ENCODE measurements at regions not wholly inside any gene's neighbourhood (a gene's known extent, or its start where the extent isn't known, plus 50 kb on each side); places are given as distances from the start of the nearest gene placed in this dataset.

DNA sequence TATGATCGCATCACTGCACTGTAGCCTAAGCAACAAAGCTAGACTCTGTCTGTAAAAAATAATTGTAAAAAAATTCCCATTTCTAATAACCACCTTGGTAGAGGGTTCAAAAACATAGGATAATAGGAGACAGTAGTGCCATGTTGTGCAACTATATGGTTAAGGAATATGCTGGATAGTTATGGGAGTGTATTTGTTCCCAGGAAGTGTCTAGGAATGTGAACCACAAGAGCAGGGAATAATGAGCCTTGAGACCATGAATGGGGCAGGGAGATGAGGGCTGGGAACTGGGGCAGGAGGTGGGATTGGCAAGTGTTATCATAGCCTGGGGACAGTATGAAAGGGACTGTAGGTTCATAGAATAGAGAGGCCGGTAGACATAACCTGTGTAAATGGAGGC is 50.4 kb downstream of the RUSC2 start:
- no peak for DNase-seq

DNA sequence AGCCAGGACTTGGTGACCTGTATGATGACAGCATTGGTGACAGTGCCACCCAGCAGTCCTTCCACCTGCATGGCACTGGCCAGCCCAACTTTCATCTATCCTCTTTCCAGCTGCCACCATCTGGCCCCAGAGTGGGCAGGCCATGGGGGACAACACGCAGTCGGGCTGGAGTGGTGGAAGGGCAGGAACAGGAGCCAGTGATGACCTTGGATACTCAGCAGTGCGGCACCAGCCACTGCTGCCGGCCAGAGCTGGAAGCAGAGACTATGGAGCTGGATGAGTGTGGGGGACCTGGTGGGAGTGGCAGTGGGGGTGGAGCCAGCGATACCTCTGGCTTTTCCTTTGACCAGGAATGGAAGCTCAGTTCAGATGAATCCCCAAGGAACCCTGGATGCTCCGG is 56.9 kb downstream of the RUSC2 start:
- DNase-seq: no peak

- no peak for DNase-seq
Measured at GRCh38 chr9:35547889-35548418, 57.1 kb upstream of the TESK1 start.

- DNase-seq: no peak
Measured at GRCh38 chr9:35548571-35548970, 56.5 kb upstream of the TESK1 start.

DNA sequence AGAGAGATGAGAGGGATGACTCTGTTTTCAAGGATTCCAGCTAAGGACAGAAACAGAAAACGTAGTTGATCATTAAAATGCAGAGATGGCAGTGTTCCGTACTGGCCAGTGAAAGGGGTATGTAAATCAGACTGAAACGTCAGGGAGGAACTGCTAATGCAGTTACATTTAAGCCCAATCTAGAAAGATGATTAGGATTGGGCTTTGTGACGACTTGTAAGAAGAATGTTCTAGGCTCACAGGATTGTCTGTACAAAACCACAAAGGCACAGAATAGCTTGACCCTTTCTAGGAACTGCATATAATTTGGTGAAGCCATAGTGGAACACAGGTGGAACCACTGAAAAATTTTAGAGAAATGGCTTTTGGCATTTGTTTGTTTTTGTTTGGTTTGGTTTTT is 55.6 kb upstream of the TESK1 start:
- no peak for DNase-seq

- no peak for DNase-seq
Measured at GRCh38 chr9:35552376-35552775, 52.7 kb upstream of the TESK1 start.

DNA sequence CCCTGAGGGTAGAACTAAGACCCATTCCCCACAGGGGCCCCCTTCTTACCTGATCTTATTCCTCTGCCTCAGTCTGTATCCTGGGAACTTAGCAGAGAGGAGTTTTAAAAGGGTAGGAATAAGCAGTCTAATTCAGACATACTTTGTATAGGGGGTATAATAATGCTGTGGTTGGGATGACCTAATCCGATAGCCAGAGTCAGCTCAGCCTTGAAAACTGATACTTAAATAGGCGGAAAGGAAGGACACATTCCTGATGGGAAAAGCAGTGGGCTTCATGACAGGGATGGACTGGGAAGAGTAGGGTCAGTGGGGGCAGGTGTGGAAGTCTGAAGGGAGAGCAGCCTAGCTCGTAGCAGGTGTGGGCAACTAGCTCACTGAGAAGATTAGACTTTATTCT is 52.2 kb upstream of the TESK1 start:
- DNase-seq: no peak

DNA sequence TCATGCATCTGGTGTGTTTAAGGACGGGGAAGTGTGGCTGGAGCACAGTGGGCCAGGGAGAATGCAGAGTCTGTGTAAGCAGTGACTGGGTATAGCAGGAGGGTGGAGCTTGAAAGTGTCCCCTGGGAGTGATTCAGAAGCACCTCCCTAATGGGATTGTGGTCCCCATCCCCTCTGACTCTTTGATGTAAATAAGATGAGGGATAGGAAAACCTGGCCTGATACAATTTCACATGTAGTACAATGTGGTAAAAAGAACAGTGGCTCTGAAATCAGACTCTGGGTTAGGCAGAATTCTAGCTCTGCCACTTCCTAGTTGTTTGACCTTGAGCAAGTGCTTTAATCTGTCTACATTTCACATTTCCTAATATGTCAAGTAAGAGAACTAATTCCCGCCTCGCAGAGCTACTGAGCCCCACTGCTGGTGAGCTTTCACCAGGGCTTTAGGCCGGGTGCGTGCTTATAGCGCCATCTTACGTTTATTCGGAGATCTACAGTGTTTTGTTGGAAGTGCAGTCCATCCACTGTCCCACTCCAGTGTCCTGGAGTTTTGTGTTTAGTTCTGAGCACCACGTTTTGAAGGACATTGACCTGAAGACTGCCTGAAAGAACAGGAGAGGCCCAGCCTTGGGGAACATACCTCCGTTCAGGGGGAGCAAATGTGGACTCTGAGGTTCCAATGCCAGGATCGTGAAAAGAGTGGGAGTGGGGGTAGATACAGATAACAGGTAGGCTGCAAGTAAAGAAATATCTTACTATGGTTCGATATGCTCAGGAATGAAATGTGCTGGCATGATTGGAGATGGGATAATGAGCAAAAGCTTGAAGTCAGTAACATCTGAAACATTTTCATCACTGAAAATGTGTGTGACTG is 51.2 kb upstream of the TESK1 start:
- peak; percentile 69 for DNase-seq

GRCh38 chr9:35555246-35555701 is 49.8 kb upstream of the TESK1 start:
- no peak for DNase-seq
